ENCODE measurements at regions not wholly inside any gene's neighbourhood (a gene's known extent, or its start where the extent isn't known, plus 50 kb on each side); places are given as distances from the start of the nearest gene placed in this dataset.

DNA sequence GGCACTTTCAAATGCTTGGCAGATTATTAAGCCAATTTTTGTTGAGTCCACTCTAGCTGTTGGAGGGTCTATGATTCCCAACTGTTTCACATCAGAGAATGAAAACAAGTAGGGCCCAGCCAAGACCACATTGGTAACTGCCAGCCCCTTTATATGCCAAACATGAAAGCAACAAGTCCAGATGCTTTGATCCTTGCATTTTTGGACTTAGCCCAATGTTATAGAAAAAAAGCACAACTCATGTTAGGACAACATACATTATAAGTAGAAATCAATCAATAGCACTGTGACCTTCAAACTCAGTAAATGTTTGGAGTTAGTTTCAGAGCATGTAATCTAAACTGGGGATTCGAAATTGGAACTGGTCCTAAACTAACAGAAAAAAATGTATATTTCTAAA, 674.7 kb downstream of the MECOM start (continued):
- TF ChIP-seq, protein P1, sequence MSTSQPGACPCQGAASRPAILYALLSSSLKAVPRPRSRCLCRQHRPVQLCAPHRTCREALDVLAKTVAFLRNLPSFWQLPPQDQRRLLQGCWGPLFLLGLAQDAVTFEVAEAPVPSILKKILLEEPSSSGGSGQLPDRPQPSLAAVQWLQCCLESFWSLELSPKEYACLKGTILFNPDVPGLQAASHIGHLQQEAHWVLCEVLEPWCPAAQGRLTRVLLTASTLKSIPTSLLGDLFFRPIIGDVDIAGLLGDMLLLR (CRISPR knock-in tag; IDR thresholded peaks at IDR 0.05), result no peak
- TF ChIP-seq, protein P2, sequence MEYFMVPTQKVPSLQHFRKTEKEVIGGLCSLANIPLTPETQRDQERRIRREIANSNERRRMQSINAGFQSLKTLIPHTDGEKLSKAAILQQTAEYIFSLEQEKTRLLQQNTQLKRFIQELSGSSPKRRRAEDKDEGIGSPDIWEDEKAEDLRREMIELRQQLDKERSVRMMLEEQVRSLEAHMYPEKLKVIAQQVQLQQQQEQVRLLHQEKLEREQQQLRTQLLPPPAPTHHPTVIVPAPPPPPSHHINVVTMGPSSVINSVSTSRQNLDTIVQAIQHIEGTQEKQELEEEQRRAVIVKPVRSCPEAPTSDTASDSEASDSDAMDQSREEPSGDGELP (IDR thresholded peaks at IDR 0.05; ENCODE audit: borderline replicate concordance, low read depth), result no peak
- no peak for TF ChIP-seq DNMT3B (CRISPR knock-in tag; conservative IDR thresholded peaks at IDR 0.05)
- no peak for TF ChIP-seq SPEN (CRISPR knock-in tag; IDR thresholded peaks at IDR 0.05; ENCODE audit: low read depth)
- no peak for TF ChIP-seq ZNF567 (CRISPR knock-in tag; IDR thresholded peaks at IDR 0.05; ENCODE audit: borderline replicate concordance)
- TF ChIP-seq MBNL3 (CRISPR knock-in tag; conservative IDR thresholded peaks at IDR 0.05), result no peak
- TF ChIP-seq DMTF1 (CRISPR knock-in tag; IDR thresholded peaks at IDR 0.05), result no peak
- 0 out of 2 replicates have a peak, but pooled peaks have one; percentile 26 for TF ChIP-seq MEIS2 (CRISPR knock-in tag; IDR thresholded peaks at IDR 0.05)
- TF ChIP-seq, protein P3, sequence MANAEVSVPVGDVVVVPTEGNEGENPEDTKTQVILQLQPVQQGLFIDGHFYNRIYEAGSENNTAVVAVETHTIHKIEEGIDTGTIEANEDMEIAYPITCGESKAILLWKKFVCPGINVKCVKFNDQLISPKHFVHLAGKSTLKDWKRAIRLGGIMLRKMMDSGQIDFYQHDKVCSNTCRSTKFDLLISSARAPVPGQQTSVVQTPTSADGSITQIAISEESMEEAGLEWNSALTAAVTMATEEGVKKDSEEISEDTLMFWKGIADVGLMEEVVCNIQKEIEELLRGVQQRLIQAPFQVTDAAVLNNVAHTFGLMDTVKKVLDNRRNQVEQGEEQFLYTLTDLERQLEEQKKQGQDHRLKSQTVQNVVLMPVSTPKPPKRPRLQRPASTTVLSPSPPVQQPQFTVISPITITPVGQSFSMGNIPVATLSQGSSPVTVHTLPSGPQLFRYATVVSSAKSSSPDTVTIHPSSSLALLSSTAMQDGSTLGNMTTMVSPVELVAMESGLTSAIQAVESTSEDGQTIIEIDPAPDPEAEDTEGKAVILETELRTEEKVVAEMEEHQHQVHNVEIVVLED (CRISPR knock-in tag; IDR thresholded peaks at IDR 0.05; ENCODE audit: borderline replicate concordance), result no peak
- TF ChIP-seq ZNF607 (CRISPR knock-in tag; IDR thresholded peaks at IDR 0.05; ENCODE audit: borderline replicate concordance), result no peak
- no peak for TF ChIP-seq RFX3 (CRISPR knock-in tag; IDR thresholded peaks at IDR 0.05)
- TF ChIP-seq POGZ (CRISPR knock-in tag; IDR thresholded peaks at IDR 0.05), result peak; percentile 97
- no peak for TF ChIP-seq ZNF879 (CRISPR knock-in tag; IDR thresholded peaks at IDR 0.05)
- no peak for TF ChIP-seq RFX5 (IDR thresholded peaks at IDR 0.05; ENCODE audit: low read depth, low read length)
- no peak for TF ChIP-seq NFE2 (CRISPR knock-in tag; IDR thresholded peaks at IDR 0.05)
- TF ChIP-seq ZNF326 (CRISPR knock-in tag; IDR thresholded peaks at IDR 0.05; ENCODE audit: borderline replicate concordance), result no peak
- TF ChIP-seq GLI4 (CRISPR knock-in tag; IDR thresholded peaks at IDR 0.05; ENCODE audit: borderline replicate concordance), result no peak
- no peak for TF ChIP-seq ZBTB49 (CRISPR knock-in tag; IDR thresholded peaks at IDR 0.05; ENCODE audit: borderline replicate concordance)
- TF ChIP-seq MIER2 (CRISPR knock-in tag; IDR thresholded peaks at IDR 0.05), result 0 out of 2 replicates have a peak, but pooled peaks have one; percentile 31
- TF ChIP-seq MLLT10 (CRISPR knock-in tag; IDR thresholded peaks at IDR 0.05), result no peak
- TF ChIP-seq ATRX (CRISPR knock-in tag; IDR thresholded peaks at IDR 0.05; ENCODE audit: borderline replicate concordance), result no peak
- no peak for TF ChIP-seq ZNF44 (CRISPR knock-in tag; IDR thresholded peaks at IDR 0.05)
- peak; percentile 72; the same call in 1 of the 2 replicates for TF ChIP-seq DPF2 (CRISPR knock-in tag; IDR thresholded peaks at IDR 0.05; ENCODE audit: borderline replicate concordance, low read depth)
- TF ChIP-seq ZBTB8A (CRISPR knock-in tag; IDR thresholded peaks at IDR 0.05; ENCODE audit: borderline replicate concordance, low read depth), result no peak
- no peak for TF ChIP-seq MZF1 (CRISPR knock-in tag; IDR thresholded peaks at IDR 0.05; ENCODE audit: borderline replicate concordance)
